ENCODE measurements at regions not wholly inside any gene's neighbourhood (a gene's known extent, or its start where the extent isn't known, plus 50 kb on each side); places are given as distances from the start of the nearest gene placed in this dataset.

DNA sequence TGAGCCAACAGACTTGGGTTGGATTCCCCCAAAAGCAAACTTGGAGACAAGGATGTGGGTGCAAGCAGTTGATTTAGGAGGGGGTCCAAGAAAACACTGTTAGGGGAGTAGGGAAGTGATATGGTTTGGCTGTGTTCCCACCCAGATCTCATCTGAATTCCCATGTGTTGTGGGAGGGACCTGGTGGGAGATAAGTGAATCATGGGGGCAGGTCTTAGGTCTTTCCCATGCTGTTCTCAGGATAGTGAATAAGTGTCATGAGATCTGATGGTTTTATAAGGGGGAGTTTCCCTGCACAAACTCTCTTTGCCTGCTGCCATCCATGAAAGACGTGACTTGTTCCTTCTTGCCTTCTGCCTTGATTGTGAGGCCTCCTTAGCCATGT, 542.6 kb downstream of the DHX35 start:
- no peak for DNase-seq
- no peaks in the 10 kb centered on the region for H3K36me3 ChIP-seq (ENCODE audit: low read depth)
- intact Hi-C loops (cut with micrococcal nuclease; ENCODE audit: unreplicated experiment) = no loop called here
- POLR2A ChIA-PET (ENCODE audit: unreplicated experiment) = no interaction called here
- no peaks in the 10 kb centered on the region; the same call in 1 of the 2 replicates for H3K27me3 ChIP-seq (ENCODE audit: insufficient read depth, low read depth)
- no peak overlapping the region for H3K27ac ChIP-seq
- no peaks in the 10 kb centered on the region for H3K4me1 ChIP-seq (replicated peaks; ENCODE audit: insufficient read depth)
- H3K4me3 ChIP-seq = no peak overlapping the region
- H3F3A ChIP-seq (ENCODE audit: insufficient read depth, low read depth) = no peaks in the 10 kb centered on the region
- no peak for TF ChIP-seq CTCF (conservative IDR thresholded peaks at IDR 0.05)
- TF ChIP-seq EZH2 (IDR thresholded peaks at IDR 0.05; ENCODE audit: low read depth) = no peak
- H3K9me3 ChIP-seq (ENCODE audit: insufficient read depth, low read depth) = no peaks in the 10 kb centered on the region
- 0 out of 2 replicates have a peak, but pooled peaks cover 3% of the 10 kb centered on the region for H3K9me2 ChIP-seq (ENCODE audit: insufficient read depth)
- no TSS peak for BruUV-seq (replicated peaks)
- CTCF ChIA-PET = no interaction called here
- H4K20me1 ChIP-seq (ENCODE audit: insufficient read depth) = no peaks in the 10 kb centered on the region
- no peaks in the 10 kb centered on the region for H3K79me2 ChIP-seq (ENCODE audit: low read depth)
- no peak overlapping the region for H3K4me2 ChIP-seq
- H2AFZ ChIP-seq = no peak overlapping the region

DNA sequence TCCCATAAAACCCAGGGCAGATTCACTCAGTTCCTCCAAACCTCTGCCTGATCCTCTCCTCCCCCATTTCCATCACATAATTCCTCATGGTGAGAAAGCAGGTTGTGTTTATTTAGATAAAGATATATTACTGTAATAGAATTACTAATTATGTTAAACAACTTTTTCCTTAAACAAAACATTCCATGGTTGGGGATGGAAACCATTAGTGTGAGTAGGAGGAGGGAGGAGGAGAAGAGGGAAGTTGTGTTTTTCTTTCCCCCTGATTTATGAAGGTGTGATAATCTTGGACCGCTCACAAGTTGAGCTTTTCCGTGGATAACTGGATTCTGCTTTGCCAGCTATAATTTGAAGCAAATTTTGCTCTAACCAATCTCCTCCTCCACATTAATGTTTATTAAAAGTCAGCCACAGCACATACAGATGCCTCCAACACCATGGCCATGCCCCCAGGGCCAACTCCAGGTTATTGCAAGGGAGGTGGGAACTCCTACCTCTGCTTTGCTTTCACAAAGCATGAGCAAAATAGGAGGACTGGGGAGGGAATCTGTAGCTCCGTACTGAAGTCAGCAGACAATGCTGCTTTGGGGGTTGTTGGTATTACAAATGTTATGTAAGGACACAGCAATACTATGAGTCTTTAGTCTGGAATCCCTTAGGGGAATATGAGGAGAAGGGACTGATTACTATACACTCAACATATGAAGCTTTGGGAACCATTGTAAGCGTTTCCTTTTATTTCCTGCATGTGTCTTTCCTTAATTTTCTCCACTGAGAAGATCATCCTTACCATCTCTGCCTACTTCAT, 542.0 kb downstream of the DHX35 start:
- H3K4me3 ChIP-seq = no peak overlapping the region
- POLR2A ChIA-PET (ENCODE audit: unreplicated experiment) = no interaction called here
- H3F3A ChIP-seq (ENCODE audit: insufficient read depth, low read depth) = no peaks in the 10 kb centered on the region

GRCh38 chr20:39492223-39492797, 530.2 kb downstream of the DHX35 start:
- Histone ChIP-seq H3K4me3 (no peak overlapping the region), H3K36me3 (ENCODE audit: low read depth) (no peaks in the 10 kb centered on the region), H3F3A (ENCODE audit: insufficient read depth, low read depth) (no peaks in the 10 kb centered on the region), H3K27me3 (ENCODE audit: insufficient read depth, low read depth) (peaks cover 15% of the 10 kb centered on the region), H3K9me2 (ENCODE audit: insufficient read depth) (no peaks in the 10 kb centered on the region), H3K4me2 (no peak overlapping the region), H3K79me2 (ENCODE audit: low read depth) (no peaks in the 10 kb centered on the region), H3K9me3 (ENCODE audit: insufficient read depth, low read depth) (no peaks in the 10 kb centered on the region), H4K20me1 (ENCODE audit: insufficient read depth) (no peaks in the 10 kb centered on the region), H3K4me1 (replicated peaks; ENCODE audit: insufficient read depth) (no peaks in the 10 kb centered on the region), H2AFZ (no peak overlapping the region), H3K27ac (no peak overlapping the region)
- CTCF ChIA-PET = no interaction called here
- TF ChIP-seq CTCF (conservative IDR thresholded peaks at IDR 0.05) (no peak), EZH2 (IDR thresholded peaks at IDR 0.05; ENCODE audit: low read depth) (no peak)
- POLR2A ChIA-PET (ENCODE audit: unreplicated experiment) = no interaction called here
- no TSS peak for BruUV-seq (replicated peaks)
- DNase-seq = no peak
- intact Hi-C loops (cut with micrococcal nuclease; ENCODE audit: unreplicated experiment) = no loop called here

More for the DNA sequence above, 542.0 kb downstream of the DHX35 start:
- CTCF ChIA-PET = no interaction called here
- H4K20me1 ChIP-seq (ENCODE audit: insufficient read depth) = no peaks in the 10 kb centered on the region
- no peak overlapping the region for H2AFZ ChIP-seq
- H3K27ac ChIP-seq = no peak overlapping the region
- no peaks in the 10 kb centered on the region for H3K9me3 ChIP-seq (ENCODE audit: insufficient read depth, low read depth)
- BruUV-seq (replicated peaks) = no TSS peak
- DNase-seq = no peak
- H3K27me3 ChIP-seq (ENCODE audit: insufficient read depth, low read depth) = no peaks in the 10 kb centered on the region; the same call in 1 of the 2 replicates
- 0 out of 2 replicates have a peak, but pooled peaks cover 3% of the 10 kb centered on the region for H3K9me2 ChIP-seq (ENCODE audit: insufficient read depth)
- no peak overlapping the region for H3K4me2 ChIP-seq
- TF ChIP-seq EZH2 (IDR thresholded peaks at IDR 0.05; ENCODE audit: low read depth) (no peak), CTCF (conservative IDR thresholded peaks at IDR 0.05) (no peak)
- H3K36me3 ChIP-seq (ENCODE audit: low read depth) = no peaks in the 10 kb centered on the region
- no peaks in the 10 kb centered on the region for H3K4me1 ChIP-seq (replicated peaks; ENCODE audit: insufficient read depth)
- intact Hi-C loops (cut with micrococcal nuclease; ENCODE audit: unreplicated experiment) = no loop called here
- no peaks in the 10 kb centered on the region for H3K79me2 ChIP-seq (ENCODE audit: low read depth)
